ENCODE measurements at regions not wholly inside any gene's neighbourhood (a gene's known extent, or its start where the extent isn't known, plus 50 kb on each side); places are given as distances from the start of the nearest gene placed in this dataset.

DNA sequence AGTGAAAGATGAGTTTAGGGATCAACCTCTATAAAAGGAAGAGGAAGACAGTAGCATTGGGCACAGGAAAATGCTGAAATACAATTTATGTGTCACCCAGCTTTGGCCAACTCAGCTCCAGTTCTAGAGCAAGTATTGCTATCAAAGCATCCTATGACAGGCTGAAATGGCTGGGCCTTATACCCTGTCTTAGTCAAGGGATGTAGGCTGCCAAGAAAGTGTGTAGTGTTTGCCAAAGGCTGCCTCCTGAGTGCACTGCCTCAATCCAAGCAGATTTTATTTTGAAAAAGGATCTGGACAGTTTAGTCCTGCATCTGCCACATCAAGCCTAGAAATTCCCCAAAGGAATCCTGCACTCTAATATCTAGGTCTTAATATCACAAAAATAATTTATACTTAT is 359.9 kb upstream of the ZC3H15 start:
- H3K4me1 ChIP-seq = no peaks in the 10 kb centered on the region
- no peaks in the 10 kb centered on the region for H3K36me3 ChIP-seq
- no peaks in the 10 kb centered on the region for H3K9me3 ChIP-seq
- intact Hi-C loops (cut with DNase I; ENCODE audit: low total_unique reads) = no loop called here
- H3K27me3 ChIP-seq = no peaks in the 10 kb centered on the region
- TF ChIP-seq POLR2A (IDR thresholded peaks at IDR 0.05) = no peak
- TF ChIP-seq, protein P1, sequence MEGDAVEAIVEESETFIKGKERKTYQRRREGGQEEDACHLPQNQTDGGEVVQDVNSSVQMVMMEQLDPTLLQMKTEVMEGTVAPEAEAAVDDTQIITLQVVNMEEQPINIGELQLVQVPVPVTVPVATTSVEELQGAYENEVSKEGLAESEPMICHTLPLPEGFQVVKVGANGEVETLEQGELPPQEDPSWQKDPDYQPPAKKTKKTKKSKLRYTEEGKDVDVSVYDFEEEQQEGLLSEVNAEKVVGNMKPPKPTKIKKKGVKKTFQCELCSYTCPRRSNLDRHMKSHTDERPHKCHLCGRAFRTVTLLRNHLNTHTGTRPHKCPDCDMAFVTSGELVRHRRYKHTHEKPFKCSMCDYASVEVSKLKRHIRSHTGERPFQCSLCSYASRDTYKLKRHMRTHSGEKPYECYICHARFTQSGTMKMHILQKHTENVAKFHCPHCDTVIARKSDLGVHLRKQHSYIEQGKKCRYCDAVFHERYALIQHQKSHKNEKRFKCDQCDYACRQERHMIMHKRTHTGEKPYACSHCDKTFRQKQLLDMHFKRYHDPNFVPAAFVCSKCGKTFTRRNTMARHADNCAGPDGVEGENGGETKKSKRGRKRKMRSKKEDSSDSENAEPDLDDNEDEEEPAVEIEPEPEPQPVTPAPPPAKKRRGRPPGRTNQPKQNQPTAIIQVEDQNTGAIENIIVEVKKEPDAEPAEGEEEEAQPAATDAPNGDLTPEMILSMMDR (IDR thresholded peaks at IDR 0.05) = no peak
- no peak overlapping the region for H3K27ac ChIP-seq
- DNase-seq = no peak
- no peak overlapping the region for H3K4me3 ChIP-seq

DNA sequence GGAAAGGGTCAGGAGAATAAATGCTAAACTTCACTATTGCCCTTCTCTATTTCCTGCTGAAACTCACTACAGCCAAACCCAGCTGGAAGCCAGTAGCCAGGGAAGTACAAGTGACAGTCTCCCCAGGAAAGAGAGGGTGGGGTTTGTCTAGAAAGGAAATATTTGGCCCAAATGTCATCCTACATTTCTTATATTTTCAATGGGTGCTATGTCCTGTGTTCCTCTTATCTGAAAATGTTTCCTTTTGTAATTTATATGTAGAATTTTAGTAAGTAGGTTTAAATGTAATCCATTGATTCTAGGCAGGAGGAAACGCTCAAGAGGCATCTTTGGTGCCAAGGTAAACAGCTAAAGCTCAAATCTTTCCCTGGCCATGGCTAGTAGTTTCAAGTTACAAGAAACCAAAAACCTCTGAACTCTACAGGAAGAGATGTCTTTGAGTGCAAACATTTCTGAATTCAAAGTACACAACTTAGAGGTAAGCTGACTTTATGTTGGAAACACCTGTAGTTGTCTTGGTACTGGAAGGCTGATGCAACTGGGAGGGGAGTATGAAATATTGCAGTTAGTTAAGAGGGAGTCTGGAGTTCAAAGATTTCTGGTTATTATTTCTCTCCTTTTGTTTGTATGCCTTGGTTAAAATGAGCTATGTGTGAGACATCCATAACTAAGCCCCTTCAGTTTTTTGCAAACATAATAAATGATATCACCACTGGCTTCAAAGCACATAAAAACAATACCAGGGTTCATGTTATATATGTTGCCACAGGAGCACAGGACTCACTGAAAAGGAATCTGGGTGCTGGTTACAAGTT is 356.1 kb upstream of the ZC3H15 start:
- H3K27me3 ChIP-seq = no peaks in the 10 kb centered on the region
- no peak for DNase-seq
- H3K36me3 ChIP-seq = no peaks in the 10 kb centered on the region
- H3K9me3 ChIP-seq = no peaks in the 10 kb centered on the region
- H3K4me3 ChIP-seq = no peak overlapping the region
- intact Hi-C loops (cut with DNase I; ENCODE audit: low total_unique reads) = no loop called here
- H3K4me1 ChIP-seq = no peaks in the 10 kb centered on the region
- H3K27ac ChIP-seq = no peak overlapping the region
- TF ChIP-seq, protein P1 (IDR thresholded peaks at IDR 0.05) = no peak
- no peak for TF ChIP-seq POLR2A (IDR thresholded peaks at IDR 0.05)

DNA sequence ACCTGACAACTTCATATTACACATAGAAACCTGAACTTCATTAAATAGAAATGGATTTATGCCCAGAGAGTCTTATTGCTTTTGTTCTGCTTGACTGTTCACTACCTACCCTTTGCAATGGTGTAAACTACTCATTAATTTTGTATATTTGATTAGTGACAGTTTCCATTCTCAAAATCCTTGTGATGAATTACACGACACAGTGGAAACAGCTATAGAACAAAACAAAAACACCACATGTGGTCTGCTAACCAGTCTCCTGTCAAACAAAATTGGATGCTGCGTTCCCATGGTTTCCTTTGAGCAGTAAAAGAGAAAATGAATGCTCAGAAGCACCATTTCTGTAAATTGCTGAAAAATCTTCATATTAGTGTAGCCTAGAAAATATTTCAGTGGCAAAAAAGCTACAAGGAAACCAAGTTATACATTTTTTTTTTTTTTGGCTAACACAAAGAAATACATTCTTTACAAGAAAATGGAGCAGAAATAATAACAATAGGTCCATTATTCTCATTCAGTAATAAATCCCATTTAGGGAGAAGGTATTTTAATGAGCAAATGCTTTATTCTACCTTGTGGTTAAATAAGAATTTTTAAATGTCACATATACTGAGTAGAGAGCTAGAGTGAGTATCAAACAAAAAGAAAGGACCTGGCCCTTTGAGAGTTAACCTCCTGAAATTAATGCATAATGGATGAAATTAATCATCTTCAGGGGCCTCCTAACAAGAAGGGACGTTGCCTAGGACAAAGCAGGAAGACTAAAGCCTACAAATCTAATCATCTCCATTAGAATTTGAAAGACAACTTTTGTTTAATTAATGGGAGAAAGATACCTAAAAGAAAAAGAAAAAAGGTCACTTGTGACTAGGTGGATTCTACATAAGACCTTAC is 355.1 kb upstream of the ZC3H15 start:
- H3K4me1 ChIP-seq = no peaks in the 10 kb centered on the region
- no peak for TF ChIP-seq POLR2A (IDR thresholded peaks at IDR 0.05)
- TF ChIP-seq, protein P1 (IDR thresholded peaks at IDR 0.05) = no peak
- no peak overlapping the region for H3K27ac ChIP-seq
- no peak for DNase-seq
- no peaks in the 10 kb centered on the region for H3K36me3 ChIP-seq
- H3K27me3 ChIP-seq = no peaks in the 10 kb centered on the region
- H3K9me3 ChIP-seq = no peaks in the 10 kb centered on the region
- H3K4me3 ChIP-seq = no peak overlapping the region
- intact Hi-C loops (cut with DNase I; ENCODE audit: low total_unique reads) = no loop called here

DNA sequence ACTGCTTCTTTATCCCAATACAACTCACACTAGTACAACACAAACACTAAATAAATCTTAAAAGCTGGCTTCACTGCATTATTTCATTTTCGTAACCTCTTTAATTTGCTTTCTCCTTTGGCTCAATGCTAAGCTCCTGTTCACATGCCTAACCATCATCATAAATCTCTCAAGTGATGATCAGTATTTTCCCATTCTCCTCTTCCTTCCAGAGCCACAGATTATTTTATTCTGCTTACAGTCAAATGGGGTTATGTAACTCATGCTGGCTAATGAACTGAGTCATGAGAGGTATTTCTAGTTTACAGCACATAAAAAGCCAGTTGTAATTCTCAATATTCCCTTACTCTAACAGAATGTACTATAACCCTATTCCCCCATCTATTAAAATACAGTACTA is 350.4 kb upstream of the ZC3H15 start:
- no peaks in the 10 kb centered on the region for H3K9me3 ChIP-seq
- H3K27me3 ChIP-seq = no peaks in the 10 kb centered on the region
- H3K27ac ChIP-seq = no peak overlapping the region
- H3K36me3 ChIP-seq = no peaks in the 10 kb centered on the region
- no peaks in the 10 kb centered on the region for H3K4me1 ChIP-seq
- TF ChIP-seq, protein P1 (IDR thresholded peaks at IDR 0.05) = no peak
- TF ChIP-seq POLR2A (IDR thresholded peaks at IDR 0.05) = no peak
- intact Hi-C loops (cut with DNase I; ENCODE audit: low total_unique reads) = no loop called here
- no peak for DNase-seq
- H3K4me3 ChIP-seq = no peak overlapping the region

DNA sequence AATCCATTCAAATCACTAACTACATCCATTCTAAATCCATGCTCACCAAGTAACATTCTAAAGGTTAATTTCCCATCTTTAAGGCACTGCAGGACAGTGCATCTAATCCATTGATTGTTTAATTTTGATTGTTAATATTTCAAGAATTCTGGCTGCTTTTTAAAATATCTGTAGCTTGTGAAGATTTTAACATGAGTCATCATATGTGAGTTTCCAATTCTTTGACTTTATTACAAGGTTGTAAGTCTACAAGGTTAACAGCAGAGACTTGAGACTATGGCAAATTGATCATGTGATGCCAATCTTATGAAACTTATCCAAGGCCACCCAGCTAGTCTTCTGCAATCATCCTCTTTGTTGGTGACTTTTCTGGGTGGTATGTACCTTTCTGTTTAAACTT is 349.2 kb upstream of the ZC3H15 start:
- DNase-seq = no peak
- H3K27me3 ChIP-seq = no peaks in the 10 kb centered on the region
- intact Hi-C loops (cut with DNase I; ENCODE audit: low total_unique reads) = no loop called here
- no peaks in the 10 kb centered on the region for H3K4me1 ChIP-seq
- H3K36me3 ChIP-seq = no peaks in the 10 kb centered on the region
- TF ChIP-seq POLR2A (IDR thresholded peaks at IDR 0.05) = no peak
- TF ChIP-seq, protein P1 (IDR thresholded peaks at IDR 0.05) = no peak
- no peaks in the 10 kb centered on the region for H3K9me3 ChIP-seq
- no peak overlapping the region for H3K27ac ChIP-seq
- no peak overlapping the region for H3K4me3 ChIP-seq
